MM.1S (cell line): ENCODE measurements at regions not wholly inside any gene's neighbourhood (a gene's known extent, or its start where the extent isn't known, plus 50 kb on each side); places are given as distances from the start of the nearest gene placed in this dataset.

ENCODE experiments used
- DNase-seq: peaks from one replicate; pipeline ENCODE4 v3.0.0-alpha.2; 2015
- H2AFZ ChIP-seq: fragments of 300-600 bp; sonication (generic); 2 replicates; pipeline ENCODE4 v1.6.0; 2016; ENCODE audit warnings: antibody characterized with exemption, low read length
- H3F3A ChIP-seq: fragments of 300-600 bp; sonication (generic); 2 replicates; pipeline ENCODE4 v1.6.1; 2016; ENCODE audit warnings: mild to moderate bottlenecking, antibody characterized with exemption, low read length, moderate library complexity, mixed read lengths; ENCODE audit not compliant: insufficient read depth
- H3K27ac ChIP-seq: fragments of 300-600 bp; sonication (generic); 2 replicates; pipeline ENCODE4 v1.5.1; 2016; ENCODE audit warnings: mild to moderate bottlenecking, low read length
- H3K27me3 ChIP-seq: fragments of 300-600 bp; sonication (generic); replicated peaks from 2 replicates; pipeline ENCODE4 v1.6.0; 2016; ENCODE audit warnings: low read length; ENCODE audit not compliant: insufficient read depth
- H3K36me3 ChIP-seq: fragments of 300-600 bp; sonication (generic); replicated peaks from 2 replicates; pipeline ENCODE4 v1.6.1; 2016; ENCODE audit warnings: mild to moderate bottlenecking, low read length, mixed read lengths; ENCODE audit not compliant: insufficient read depth
- H3K4me1 ChIP-seq: fragments of 300-600 bp; sonication (generic); 2 replicates; pipeline ENCODE4 v1.6.1; 2016; ENCODE audit warnings: low read length, mixed read lengths
- H3K4me2 ChIP-seq: fragments of 300-600 bp; sonication (generic); 2 replicates; pipeline ENCODE4 v1.6.0; 2016; ENCODE audit warnings: low read depth, low read length
- H3K4me3 ChIP-seq: fragments of 300-600 bp; sonication (generic); 2 replicates; pipeline ENCODE4 v1.5.1; 2016; ENCODE audit warnings: low read length, mixed read lengths
- H3K79me2 ChIP-seq: fragments of 300-600 bp; sonication (generic); 2 replicates; pipeline ENCODE4 v1.6.1; 2016; ENCODE audit warnings: mixed run types, low read length, mixed read lengths
- H3K9ac ChIP-seq: fragments of 300-600 bp; sonication (generic); 2 replicates; pipeline ENCODE4 v1.6.1; 2016; ENCODE audit warnings: low read length, mixed read lengths
- H3K9me2 ChIP-seq: fragments of 300-600 bp; sonication (generic); replicated peaks from 2 replicates; pipeline ENCODE4 v1.6.1; 2016; ENCODE audit warnings: mild to moderate bottlenecking, low read length, mixed read lengths; ENCODE audit not compliant: insufficient read depth
- H3K9me3 ChIP-seq: fragments of 300-600 bp; sonication (generic); replicated peaks from 2 replicates; pipeline ENCODE4 v1.6.1; 2016; ENCODE audit warnings: mild to moderate bottlenecking, low read length, mixed read lengths; ENCODE audit not compliant: insufficient read depth
- H4K20me1 ChIP-seq: fragments of 300-600 bp; sonication (generic); 2 replicates; pipeline ENCODE4 v1.6.1; 2016; ENCODE audit warnings: mild to moderate bottlenecking, low read length, moderate library complexity, mixed read lengths; ENCODE audit not compliant: insufficient read depth
- EZH2 ChIP-seq: fragments of 300-600 bp; sonication (generic); optimal IDR thresholded peaks from 2 replicates; pipeline ENCODE3; 2017; ENCODE audit warnings: low read depth, mild to moderate bottlenecking, antibody characterized with exemption, low read length, mixed read lengths
- EZH2phosphoT487 ChIP-seq: fragments of 300-600 bp; sonication (generic); IDR thresholded peaks from 2 replicates; pipeline ENCODE4 v1.6.1; 2018; ENCODE audit warnings: antibody characterized with exemption, low read length
- TF ChIP-seq, protein P1 (sequence below): fragments of 300-600 bp; sonication (generic); IDR thresholded peaks from 2 replicates; pipeline ENCODE4 v1.5.1; 2016; ENCODE audit warnings: antibody characterized with exemption, low read length, mixed read lengths

DNA sequence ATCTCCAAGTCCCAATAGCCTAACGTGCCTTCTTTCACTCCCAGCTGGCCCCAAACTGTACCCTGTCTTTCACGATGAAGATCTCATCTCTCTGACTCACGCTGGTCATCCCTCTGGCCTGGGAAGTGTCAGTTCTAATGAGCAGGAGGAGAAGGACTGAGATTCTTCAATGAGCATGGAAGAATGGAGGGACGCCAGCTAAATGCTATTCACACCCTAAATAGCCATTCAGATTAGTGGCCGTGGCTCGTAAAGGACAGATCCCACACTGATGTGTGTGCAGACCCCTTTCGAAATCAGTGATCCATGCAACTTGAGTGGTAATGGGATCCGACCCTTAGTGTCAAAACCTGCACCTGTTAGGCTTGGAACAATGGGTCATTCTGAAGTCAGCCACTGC lies 75.9 kb upstream of the SMYD2 start:
- Histone ChIP-seq H3K4me3 (no peak overlapping the region), H3K27ac (no peak overlapping the region), H4K20me1 (no peaks in the 10 kb centered on the region), H3K79me2 (no peaks in the 10 kb centered on the region), H3K4me2 (no peak overlapping the region), H3K9me3 (no peaks in the 10 kb centered on the region), H3F3A (no peaks in the 10 kb centered on the region), H3K4me1 (no peaks in the 10 kb centered on the region), H3K27me3 (no peaks in the 10 kb centered on the region), H3K36me3 (no peaks in the 10 kb centered on the region), H3K9me2 (no peaks in the 10 kb centered on the region), H2AFZ (no peak overlapping the region), H3K9ac (no peak overlapping the region)
- no peak for TF ChIP-seq EZH2
- TF ChIP-seq EZH2phosphoT487 = no peak
- TF ChIP-seq, protein P1, sequence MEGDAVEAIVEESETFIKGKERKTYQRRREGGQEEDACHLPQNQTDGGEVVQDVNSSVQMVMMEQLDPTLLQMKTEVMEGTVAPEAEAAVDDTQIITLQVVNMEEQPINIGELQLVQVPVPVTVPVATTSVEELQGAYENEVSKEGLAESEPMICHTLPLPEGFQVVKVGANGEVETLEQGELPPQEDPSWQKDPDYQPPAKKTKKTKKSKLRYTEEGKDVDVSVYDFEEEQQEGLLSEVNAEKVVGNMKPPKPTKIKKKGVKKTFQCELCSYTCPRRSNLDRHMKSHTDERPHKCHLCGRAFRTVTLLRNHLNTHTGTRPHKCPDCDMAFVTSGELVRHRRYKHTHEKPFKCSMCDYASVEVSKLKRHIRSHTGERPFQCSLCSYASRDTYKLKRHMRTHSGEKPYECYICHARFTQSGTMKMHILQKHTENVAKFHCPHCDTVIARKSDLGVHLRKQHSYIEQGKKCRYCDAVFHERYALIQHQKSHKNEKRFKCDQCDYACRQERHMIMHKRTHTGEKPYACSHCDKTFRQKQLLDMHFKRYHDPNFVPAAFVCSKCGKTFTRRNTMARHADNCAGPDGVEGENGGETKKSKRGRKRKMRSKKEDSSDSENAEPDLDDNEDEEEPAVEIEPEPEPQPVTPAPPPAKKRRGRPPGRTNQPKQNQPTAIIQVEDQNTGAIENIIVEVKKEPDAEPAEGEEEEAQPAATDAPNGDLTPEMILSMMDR = no peak
- DNase-seq = no peak

DNA sequence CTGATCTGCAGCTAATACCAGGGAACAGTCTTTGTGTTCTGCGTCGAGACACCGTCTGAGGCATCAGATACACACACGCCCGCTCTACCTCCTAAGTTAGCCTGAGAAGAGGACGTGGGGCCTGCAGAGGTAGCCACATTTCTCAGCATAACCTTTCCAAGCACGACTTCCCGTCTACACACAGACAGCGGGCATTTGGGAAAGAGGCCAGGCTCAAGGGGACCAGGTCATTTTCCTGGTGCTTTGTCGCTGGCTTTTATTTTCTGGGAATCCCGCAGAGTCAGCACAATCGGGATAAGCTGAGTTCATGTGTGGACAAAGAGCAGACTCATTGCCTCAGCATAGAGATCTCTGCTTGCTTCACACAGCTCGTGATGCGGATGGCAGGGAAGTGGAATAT lies 72.5 kb upstream of the SMYD2 start:
- Histone ChIP-seq H3K9ac (no peak overlapping the region), H3K4me2 (no peak overlapping the region)
- no peak for DNase-seq

DNA sequence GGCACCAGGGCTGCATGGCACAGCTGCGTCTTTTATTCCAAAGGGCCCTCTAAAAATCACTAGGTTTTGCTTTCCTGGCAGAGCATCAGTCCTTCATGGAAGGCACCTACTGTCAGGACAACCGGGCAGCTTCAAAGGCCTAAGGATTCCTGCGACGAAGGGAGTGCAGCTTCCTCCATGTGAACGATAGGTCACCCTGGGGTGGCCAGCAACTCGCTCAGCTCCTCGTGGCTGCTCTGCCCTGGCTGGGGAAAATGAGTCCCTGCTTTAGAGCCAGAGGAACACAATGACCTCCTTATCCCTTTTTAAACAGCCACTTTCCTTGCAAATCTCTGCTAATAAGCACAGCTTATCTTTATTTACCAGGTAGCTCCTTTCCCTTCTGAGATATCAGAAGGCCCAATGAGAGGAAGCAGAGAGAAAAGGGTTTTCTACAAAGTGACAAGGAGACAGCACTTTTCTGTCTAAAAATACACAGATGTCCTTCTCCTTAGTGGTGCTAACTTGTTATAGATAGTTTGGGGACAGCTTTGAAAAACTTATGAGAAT lies 71.6 kb upstream of the SMYD2 start:
- DNase-seq = no peak
- no peak overlapping the region for H3K4me2 ChIP-seq
- no peaks in the 10 kb centered on the region for H3F3A ChIP-seq
- H3K9me2 ChIP-seq = no peaks in the 10 kb centered on the region
- TF ChIP-seq EZH2phosphoT487 = no peak
- TF ChIP-seq, protein P1 = no peak
- TF ChIP-seq EZH2 = no peak
- H3K9ac ChIP-seq = no peak overlapping the region
- H3K27me3 ChIP-seq = no peaks in the 10 kb centered on the region
- H3K36me3 ChIP-seq = no peaks in the 10 kb centered on the region
- no peak overlapping the region for H3K27ac ChIP-seq
- no peaks in the 10 kb centered on the region for H3K79me2 ChIP-seq
- H3K9me3 ChIP-seq = no peaks in the 10 kb centered on the region
- no peak overlapping the region for H2AFZ ChIP-seq
- no peak overlapping the region for H3K4me3 ChIP-seq
- H3K4me1 ChIP-seq = no peaks in the 10 kb centered on the region
- no peaks in the 10 kb centered on the region for H4K20me1 ChIP-seq

More for the DNA sequence above, 72.5 kb upstream of the SMYD2 start:
- H3K4me1 ChIP-seq = no peaks in the 10 kb centered on the region
- no peak overlapping the region for H2AFZ ChIP-seq
- H4K20me1 ChIP-seq = no peaks in the 10 kb centered on the region
- TF ChIP-seq EZH2 (no peak), EZH2phosphoT487 (no peak)
- TF ChIP-seq, protein P1 = no peak
- no peaks in the 10 kb centered on the region for H3F3A ChIP-seq
- no peaks in the 10 kb centered on the region for H3K36me3 ChIP-seq
- H3K9me2 ChIP-seq = no peaks in the 10 kb centered on the region
- no peaks in the 10 kb centered on the region for H3K79me2 ChIP-seq
- no peaks in the 10 kb centered on the region for H3K9me3 ChIP-seq
- no peaks in the 10 kb centered on the region for H3K27me3 ChIP-seq
- H3K27ac ChIP-seq = no peak overlapping the region
- no peak overlapping the region for H3K4me3 ChIP-seq
